CD14-positive monocyte (primary cell): ENCODE measurements at regions not wholly inside any gene's neighbourhood (a gene's known extent, or its start where the extent isn't known, plus 50 kb on each side); places are given as distances from the start of the nearest gene placed in this dataset.
A peak's percentile ranks its signal among the peaks of the same experiment; 100 is the strongest.

ENCODE experiments used
- DNase-seq, 3 donors: peaks; one replicate each; pipeline ENCODE4 v3.0.0-alpha.2; 2011 to 2022
- H2AFZ ChIP-seq: 2 replicates; pipeline ENCODE4 v1.6.0; 2012; ENCODE audit warnings: mild to moderate bottlenecking, low read depth, low read length, inconsistent platforms; ENCODE audit not compliant: insufficient read depth, poor library complexity, severe bottlenecking
- H3K27ac ChIP-seq, 2 donors: 1 replicate in 1 of 2; 2 replicates in 1 of 2; pipeline ENCODE4 v1.5.1; 2012 to 2013; ENCODE audit warnings: low read length in 2 of 2, control low read depth in 1 of 2, inconsistent platforms in 1 of 2, low read depth in 1 of 2, mild to moderate bottlenecking in 1 of 2
- H3K27me3 ChIP-seq, 2 donors: one replicate each; pipeline versions ENCODE4 v1.6.0 to v1.6.1; 2011 to 2013; ENCODE audit warnings: low read length in 2 of 2; ENCODE audit not compliant: control insufficient read depth in 2 of 2, insufficient read depth in 2 of 2
- H3K36me3 ChIP-seq, 2 donors: replicated peaks in 1 of 2; 1 replicate in 1 of 2; 2 replicates in 1 of 2; pipeline versions ENCODE4 v1.5.1 to v1.6.1; 2012 to 2013; ENCODE audit warnings: low read length in 2 of 2, control low read depth in 1 of 2, inconsistent platforms in 1 of 2, mild to moderate bottlenecking in 1 of 2; ENCODE audit not compliant: insufficient read depth in 2 of 2, control insufficient read depth in 1 of 2
- H3K4me1 ChIP-seq, 2 donors: 1 replicate in 1 of 2; 2 replicates in 1 of 2; pipeline versions ENCODE4 v1.5.1 to v1.6.1; 2012 to 2013; ENCODE audit warnings: low read length in 2 of 2, control low read depth in 1 of 2, inconsistent platforms in 1 of 2, mild to moderate bottlenecking in 1 of 2, moderate library complexity in 1 of 2; ENCODE audit not compliant: insufficient read depth in 2 of 2, control insufficient read depth in 1 of 2
- H3K4me2 ChIP-seq: replicated peaks from 2 replicates; pipeline ENCODE3; 2012; ENCODE audit warnings: low read length, moderate library complexity, mild to moderate bottlenecking; ENCODE audit not compliant: poor library complexity, severe bottlenecking; ENCODE audit errors: extremely low read depth
- H3K4me3 ChIP-seq, 3 experiments: fragments of 200-600 bp in 1 of 3; sonication (generic) in 1 of 3; replicated peaks in 1 of 3; 1 replicate in 2 of 3; 2 replicates in 1 of 3; pipeline ENCODE4 v1.5.1; 2011 to 2013; ENCODE audit warnings: low read length in 3 of 3, mild to moderate bottlenecking in 3 of 3, control low read depth in 2 of 3, low read depth in 2 of 3, inconsistent platforms in 1 of 3, moderate library complexity in 1 of 3
- H3K79me2 ChIP-seq: 2 replicates; pipeline ENCODE4 v1.6.0; 2012; ENCODE audit warnings: mild to moderate bottlenecking, control low read depth, inconsistent platforms, low read length, moderate library complexity; ENCODE audit not compliant: insufficient read depth
- H3K9ac ChIP-seq: 2 replicates; pipeline ENCODE4 v1.6.0; 2017; ENCODE audit warnings: low read length, mild to moderate bottlenecking; ENCODE audit not compliant: insufficient read depth, poor library complexity, severe bottlenecking
- H3K9me3 ChIP-seq, 2 donors: replicated peaks in 1 of 2; 1 replicate in 1 of 2; 2 replicates in 1 of 2; pipeline versions ENCODE4 v1.5.1 to v1.6.1; 2012 to 2013; ENCODE audit warnings: low read length in 2 of 2, control low read depth in 1 of 2; ENCODE audit not compliant: control insufficient read depth in 1 of 2, insufficient read depth in 1 of 2
- H4K20me1 ChIP-seq: 2 replicates; pipeline ENCODE4 v1.6.0; 2012; ENCODE audit warnings: mild to moderate bottlenecking, low read length, control low read depth, moderate library complexity; ENCODE audit not compliant: insufficient read depth
- H3K27ac Mint-ChIP-seq, 7 donors: one replicate each; pipeline ENCODE4 v1.8.0; 2020; ENCODE audit warnings: mild to moderate bottlenecking in 7 of 7, mixed read lengths in 7 of 7, moderate library complexity in 6 of 7, inconsistent platforms in 2 of 7
- H3K27me3 Mint-ChIP-seq, 3 donors: one replicate each; pipeline ENCODE4 v1.8.0; 2021 to 2022; ENCODE audit warnings: low read depth in 3 of 3, mild to moderate bottlenecking in 3 of 3, mixed read lengths in 3 of 3, moderate library complexity in 3 of 3, inconsistent platforms in 1 of 3
- H3K36me3 Mint-ChIP-seq, 2 donors: one replicate each; pipeline ENCODE4 v1.8.0; 2020; ENCODE audit warnings: mixed read lengths in 2 of 2, inconsistent platforms in 1 of 2, mild to moderate bottlenecking in 1 of 2
- H3K4me1 Mint-ChIP-seq: one replicate; pipeline ENCODE4 v1.8.0; 2020; ENCODE audit warnings: mild to moderate bottlenecking, mixed read lengths
- H3K4me3 Mint-ChIP-seq, 2 donors: one replicate each; pipeline ENCODE4 v1.8.0; 2020; ENCODE audit warnings: mild to moderate bottlenecking in 2 of 2, mixed read lengths in 2 of 2, moderate library complexity in 1 of 2
- H3K9me3 Mint-ChIP-seq, 7 donors: one replicate each; pipeline ENCODE4 v1.8.0; 2020 to 2022; ENCODE audit warnings: mixed read lengths in 7 of 7, mild to moderate bottlenecking in 6 of 7, moderate library complexity in 6 of 7, inconsistent platforms in 2 of 7
- CTCF ChIP-seq: fragments of 200-600 bp; IDR thresholded peaks from one replicate; pipeline ENCODE4 v1.8.0; 2022; ENCODE audit warnings: antibody characterized with exemption, mild to moderate bottlenecking
- WGBS: methylation state at CpG from one replicate; pipeline ENCODE4 v1.1.5; 2013; ENCODE audit warnings: missing lambda C conversion rate; ENCODE audit not compliant: insufficient coverage; 5-methylcytosine and 5-hydroxymethylcytosine counted together
- intact Hi-C, 2 donors: fragments of 100-400 bp; cut with micrococcal nuclease; formaldehyde crosslinking; loops; one replicate each; pipeline versions ENCODE4 v1.15.0 to v1.15.1; 2023

- no peaks in the 10 kb centered on the region for H3K27me3 ChIP-seq
- Mint-ChIP-seq H3K36me3 (no peaks in the 10 kb centered on the region), H3K27me3 (peaks cover 0 to 7% (median 1%) of the 10 kb centered on the region in 3 donors), H3K9me3 (peaks cover 4 to 12% (median 8%) of the 10 kb centered on the region in 7 donors), H3K4me1 (no peaks in the 10 kb centered on the region), H3K4me3 (no peak overlapping the region), H3K27ac (no peak overlapping the region)
- no peaks in the 10 kb centered on the region for H3K79me2 ChIP-seq
- H2AFZ ChIP-seq = no peak overlapping the region
- no peak overlapping the region for H3K4me2 ChIP-seq
- 59% methylated on average over 3 of the region's 5 CpGs for WGBS
- DNase-seq = no peak
- TF ChIP-seq CTCF = no peak
- no peaks in the 10 kb centered on the region for H3K4me1 ChIP-seq
- no peaks in the 10 kb centered on the region for H3K36me3 ChIP-seq
- H3K27ac ChIP-seq = no peak overlapping the region
- no peak overlapping the region for H3K4me3 ChIP-seq
- H3K9me3 ChIP-seq = peaks cover 5 to 8% of the 10 kb centered on the region in 2 donors
- H4K20me1 ChIP-seq = no peaks in the 10 kb centered on the region
- intact Hi-C loops = no loop called here
- no peak overlapping the region for H3K9ac ChIP-seq
Measured at GRCh38 chr16:54522584-54522983, 236.0 kb upstream of the IRX3 start.

- Mint-ChIP-seq H3K4me3 (no peak overlapping the region), H3K36me3 (no peaks in the 10 kb centered on the region), H3K27me3 (peaks cover 0 to 7% (median 1%) of the 10 kb centered on the region in 3 donors), H3K9me3 (peaks cover 2 to 11% (median 5%) of the 10 kb centered on the region in 7 donors), H3K27ac (peak overlapping the region in 1 of 7 donors; percentile 46), H3K4me1 (no peaks in the 10 kb centered on the region)
- no peak overlapping the region for H3K4me2 ChIP-seq
- intact Hi-C loops = no loop called here
- no peak for DNase-seq
- H3K27me3 ChIP-seq = no peaks in the 10 kb centered on the region
- no CpG with 5 or more reads among the region's 2 CpGs for WGBS
- no peaks in the 10 kb centered on the region for H3K79me2 ChIP-seq
- H4K20me1 ChIP-seq = no peaks in the 10 kb centered on the region
- peaks cover 0 to 8% of the 10 kb centered on the region in 2 donors for H3K9me3 ChIP-seq
- no peak overlapping the region for H3K27ac ChIP-seq
- H2AFZ ChIP-seq = no peak overlapping the region
- no peaks in the 10 kb centered on the region for H3K4me1 ChIP-seq
- no peak overlapping the region for H3K4me3 ChIP-seq
- no peaks in the 10 kb centered on the region for H3K36me3 ChIP-seq
- no peak for TF ChIP-seq CTCF
- no peak overlapping the region for H3K9ac ChIP-seq
Measured at GRCh38 chr16:54521327-54521726, 234.7 kb upstream of the IRX3 start.
